Ectodermal cell (in vitro differentiated cells): ENCODE measurements at regions not wholly inside any gene's neighbourhood (a gene's known extent, or its start where the extent isn't known, plus 50 kb on each side); places are given as distances from the start of the nearest gene placed in this dataset.

Experiments used
- H3K27ac ChIP-seq: 2 replicates; pipeline ENCODE4 v1.7.0; 2013; ENCODE audit warnings: mild to moderate bottlenecking, low read depth, low read length; ENCODE audit not compliant: insufficient read depth, poor library complexity, severe bottlenecking
- H3K27me3 ChIP-seq: 2 replicates; pipeline ENCODE4 v1.7.0; 2013; ENCODE audit warnings: mild to moderate bottlenecking, low read length; ENCODE audit not compliant: insufficient read depth, control insufficient read depth, poor library complexity, severe bottlenecking
- H3K36me3 ChIP-seq: one replicate; pipeline ENCODE4 v1.7.0; 2013; ENCODE audit warnings: low read length; ENCODE audit not compliant: control insufficient read depth, insufficient read depth
- H3K4me1 ChIP-seq: one replicate; pipeline ENCODE4 v1.7.0; 2013; ENCODE audit warnings: low read length; ENCODE audit not compliant: control insufficient read depth, insufficient read depth
- H3K4me3 ChIP-seq: 2 replicates; pipeline ENCODE4 v1.7.0; 2013; ENCODE audit warnings: low read depth, low read length, control low read depth; ENCODE audit not compliant: insufficient read depth
- H3K9me3 ChIP-seq: 2 replicates; pipeline ENCODE4 v1.7.0; 2013; ENCODE audit warnings: mild to moderate bottlenecking, low read length, moderate library complexity; ENCODE audit not compliant: control insufficient read depth
- WGBS, 2 experiments: methylation state at CpG; one replicate each; pipeline ENCODE4 v1.1.7; 2013; ENCODE audit warnings: missing lambda C conversion rate in 2 of 2; 5-methylcytosine and 5-hydroxymethylcytosine counted together

DNA sequence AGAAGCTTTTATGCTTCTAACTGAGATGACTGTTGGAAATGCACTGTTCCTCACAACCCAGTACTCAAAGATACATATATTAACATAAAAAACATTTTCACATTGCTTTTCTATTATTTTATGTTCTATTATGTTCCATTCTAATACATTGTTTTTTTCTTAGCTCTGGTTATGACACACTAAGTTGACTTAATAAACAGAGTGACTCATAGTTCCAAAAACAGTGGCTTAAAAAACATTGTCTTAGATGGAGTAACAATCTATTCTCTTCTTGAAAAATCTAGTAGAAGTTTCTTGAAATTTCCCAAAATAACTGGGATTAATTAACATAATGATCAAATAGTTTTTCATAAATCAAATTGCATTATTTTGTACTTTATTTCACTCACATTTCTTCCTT lies 328.2 kb upstream of the LRATD1 start:
- no peaks in the 10 kb centered on the region for H3K4me1 ChIP-seq
- no peak overlapping the region for H3K4me3 ChIP-seq
- H3K27me3 ChIP-seq, result no peaks in the 10 kb centered on the region
- H3K9me3 ChIP-seq, result no peaks in the 10 kb centered on the region
- no peaks in the 10 kb centered on the region for H3K36me3 ChIP-seq
- no peak overlapping the region for H3K27ac ChIP-seq

DNA sequence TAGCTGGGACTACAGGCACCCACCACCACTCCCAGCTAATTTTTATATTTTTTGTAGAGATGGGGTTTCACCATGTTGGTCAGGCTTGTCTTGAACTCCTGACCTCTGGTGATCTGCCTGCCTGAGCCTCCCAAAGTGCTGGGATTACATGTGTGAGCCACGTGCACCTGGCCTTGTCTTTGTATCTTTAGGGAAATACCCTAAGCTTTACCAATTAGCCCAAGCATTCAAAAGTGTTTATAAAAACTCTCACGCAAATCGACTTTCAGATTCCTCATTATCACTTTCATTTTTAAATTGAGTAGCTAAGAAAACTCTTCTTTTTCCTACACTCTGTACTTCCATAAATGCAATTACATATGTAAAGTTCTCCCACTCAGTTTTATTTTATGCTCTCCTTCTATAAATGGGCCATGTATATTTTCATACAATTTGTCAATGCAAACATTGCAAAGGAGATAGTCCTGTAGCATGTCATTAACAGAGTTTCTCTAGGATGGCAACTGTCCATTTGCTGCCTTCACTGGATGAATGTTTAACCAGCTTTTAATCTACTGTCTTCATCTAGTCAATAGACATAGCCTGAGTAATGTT lies 326.2 kb upstream of the LRATD1 start:
- H3K27ac ChIP-seq, result no peak overlapping the region
- H3K9me3 ChIP-seq, result no peaks in the 10 kb centered on the region
- H3K4me1 ChIP-seq, result no peaks in the 10 kb centered on the region
- no peaks in the 10 kb centered on the region for H3K36me3 ChIP-seq
- H3K4me3 ChIP-seq, result no peak overlapping the region
- no peaks in the 10 kb centered on the region for H3K27me3 ChIP-seq
- WGBS, 2 experiments, result 92 to 94% methylated on average over 3 of the region's 3 CpGs

DNA sequence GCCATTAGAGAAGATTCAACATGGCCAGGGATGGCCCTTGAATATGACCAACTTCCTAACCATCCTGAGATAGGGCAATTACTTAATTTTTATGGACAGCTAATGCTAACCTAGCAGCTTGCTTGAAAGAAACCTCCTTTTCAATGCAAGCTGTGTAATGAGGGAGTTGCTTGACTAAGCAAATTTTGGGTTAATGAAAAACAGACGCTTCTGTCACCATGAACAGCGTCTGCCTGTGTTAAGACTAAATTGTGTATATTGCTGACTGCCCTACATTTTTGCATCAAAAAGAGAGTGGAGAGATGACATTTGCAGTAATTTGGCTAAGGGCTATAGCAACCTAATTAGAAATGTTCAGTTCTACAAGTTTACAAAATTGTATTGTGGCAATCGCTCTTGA lies 319.2 kb upstream of the LRATD1 start:
- no peaks in the 10 kb centered on the region for H3K9me3 ChIP-seq
- no peaks in the 10 kb centered on the region for H3K36me3 ChIP-seq
- no peaks in the 10 kb centered on the region for H3K4me1 ChIP-seq
- no peak overlapping the region for H3K27ac ChIP-seq
- no peaks in the 10 kb centered on the region for H3K27me3 ChIP-seq
- 95 to 96% methylated on average over 3 of the region's 3 CpGs for WGBS, 2 experiments
- no peak overlapping the region for H3K4me3 ChIP-seq

DNA sequence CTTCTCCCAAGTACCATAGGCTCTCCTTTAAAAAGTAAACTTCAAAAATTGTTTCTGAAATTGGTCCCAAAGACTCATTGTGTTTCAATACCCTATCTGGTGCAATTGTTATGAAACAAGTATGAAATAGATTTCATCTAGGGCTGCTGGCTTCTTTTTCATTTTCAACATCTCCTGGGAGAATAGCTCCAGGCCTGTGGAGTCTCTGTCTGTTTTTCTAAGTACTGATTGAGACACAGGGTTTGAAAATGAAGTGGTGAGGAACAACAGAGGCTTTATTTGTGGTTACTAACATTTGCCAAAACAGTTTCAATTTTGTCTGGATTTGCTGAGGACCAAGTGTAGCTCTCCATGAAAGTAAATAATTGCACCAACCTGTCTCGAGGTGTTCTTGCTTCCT lies 315.9 kb upstream of the LRATD1 start:
- WGBS, 2 experiments, result 87 to 90% methylated on average over 1 of the region's 1 CpG
- H3K4me1 ChIP-seq, result no peaks in the 10 kb centered on the region
- H3K36me3 ChIP-seq, result no peaks in the 10 kb centered on the region

DNA sequence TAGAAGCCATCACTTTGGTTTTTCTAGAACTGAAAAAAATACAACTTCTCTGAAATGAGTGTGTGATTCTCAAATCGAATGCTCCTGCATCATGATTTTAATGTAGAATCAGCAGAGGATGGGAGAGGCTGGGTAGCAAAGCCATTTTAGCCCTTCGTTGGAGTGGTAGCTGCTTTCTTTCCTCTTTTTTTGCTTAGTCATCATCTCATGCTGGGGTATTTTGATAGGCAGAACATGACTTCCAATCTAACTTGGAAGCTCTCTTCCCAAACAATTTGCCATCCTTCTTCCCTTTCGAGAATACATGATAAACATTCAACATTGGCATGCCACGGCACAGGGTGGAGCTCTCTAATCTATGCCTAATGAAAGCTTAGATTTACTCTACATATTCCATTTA lies 311.2 kb upstream of the LRATD1 start:
- Histone ChIP-seq H3K4me1 (no peaks in the 10 kb centered on the region), H3K4me3 (no peak overlapping the region), H3K9me3 (no peaks in the 10 kb centered on the region), H3K27ac (no peak overlapping the region), H3K36me3 (no peaks in the 10 kb centered on the region), H3K27me3 (no peaks in the 10 kb centered on the region)
- WGBS, 2 experiments, result 84 to 98% methylated on average over 4 of the region's 4 CpGs

More for the DNA sequence above, 315.9 kb upstream of the LRATD1 start:
- Histone ChIP-seq H3K9me3 (no peaks in the 10 kb centered on the region), H3K27me3 (no peaks in the 10 kb centered on the region), H3K27ac (no peak overlapping the region), H3K4me3 (no peak overlapping the region)

DNA sequence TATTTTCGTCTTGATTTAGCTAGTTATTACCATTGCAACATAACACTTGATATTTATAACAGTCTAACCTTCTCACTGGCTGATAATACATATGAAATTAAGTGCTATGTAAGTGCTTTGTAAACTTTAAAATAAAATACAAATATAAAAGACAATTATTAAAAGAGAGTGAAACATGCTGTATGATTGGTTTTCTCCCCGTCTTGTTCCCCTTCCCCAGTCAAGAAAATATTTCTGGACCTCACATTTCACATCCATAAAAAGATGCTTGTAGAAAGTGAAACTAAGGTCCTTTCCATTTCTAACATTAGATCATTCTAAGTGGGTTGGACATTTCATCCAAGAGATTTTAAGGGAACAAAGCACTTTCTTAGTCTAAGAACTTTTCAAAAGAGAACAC lies 310.2 kb upstream of the LRATD1 start:
- Histone ChIP-seq H3K36me3 (no peaks in the 10 kb centered on the region), H3K9me3 (no peaks in the 10 kb centered on the region), H3K4me1 (no peaks in the 10 kb centered on the region), H3K27ac (no peak overlapping the region), H3K27me3 (no peaks in the 10 kb centered on the region), H3K4me3 (no peak overlapping the region)
- 90% methylated on average over 1 of the region's 2 CpGs; no CpG with 5 or more reads in 1 of the 2 experiments for WGBS, 2 experiments

DNA sequence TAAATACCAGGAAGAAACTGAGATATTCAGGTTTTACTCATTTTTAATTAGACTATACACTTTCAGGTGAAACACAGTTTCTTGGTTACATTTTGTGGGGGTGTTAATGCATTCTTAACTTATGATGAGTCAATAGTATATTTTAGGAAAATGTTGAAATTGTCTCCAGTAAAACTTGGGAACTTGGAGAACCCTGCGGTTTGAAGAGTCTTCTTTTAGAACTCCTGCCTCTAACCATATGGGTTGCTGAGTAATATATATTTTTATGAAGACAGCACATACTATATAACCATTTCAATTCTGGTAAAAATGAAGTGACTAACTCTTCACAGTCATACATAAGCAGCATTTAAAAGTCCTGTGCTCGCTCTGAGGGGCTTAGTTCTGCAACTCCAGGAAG lies 308.2 kb upstream of the LRATD1 start:
- Histone ChIP-seq H3K36me3 (no peaks in the 10 kb centered on the region), H3K9me3 (no peaks in the 10 kb centered on the region), H3K27ac (no peak overlapping the region), H3K27me3 (no peaks in the 10 kb centered on the region), H3K4me1 (no peaks in the 10 kb centered on the region), H3K4me3 (no peak overlapping the region)
- 89 to 90% methylated on average over 2 of the region's 2 CpGs for WGBS, 2 experiments

DNA sequence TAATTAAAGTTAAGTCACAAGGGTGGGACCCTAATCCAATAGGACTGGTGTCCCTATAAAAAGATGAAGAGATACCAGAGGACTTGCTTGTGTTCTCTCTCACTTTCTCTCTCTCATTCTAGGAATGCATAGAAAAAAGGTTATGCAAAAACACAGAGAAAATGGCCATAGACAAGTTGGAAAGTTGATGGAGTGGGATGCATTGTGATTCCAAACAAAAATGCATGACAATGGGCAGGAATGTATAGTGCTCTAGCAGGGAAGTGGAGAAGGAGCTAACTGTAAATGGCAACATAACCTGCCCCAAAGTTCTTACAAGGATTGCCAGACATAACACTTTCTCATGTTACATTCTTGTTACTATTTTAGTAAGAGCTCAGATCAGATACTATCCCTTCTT lies 301.6 kb upstream of the LRATD1 start:
- H3K4me3 ChIP-seq, result no peak overlapping the region
- H3K4me1 ChIP-seq, result no peaks in the 10 kb centered on the region

DNA sequence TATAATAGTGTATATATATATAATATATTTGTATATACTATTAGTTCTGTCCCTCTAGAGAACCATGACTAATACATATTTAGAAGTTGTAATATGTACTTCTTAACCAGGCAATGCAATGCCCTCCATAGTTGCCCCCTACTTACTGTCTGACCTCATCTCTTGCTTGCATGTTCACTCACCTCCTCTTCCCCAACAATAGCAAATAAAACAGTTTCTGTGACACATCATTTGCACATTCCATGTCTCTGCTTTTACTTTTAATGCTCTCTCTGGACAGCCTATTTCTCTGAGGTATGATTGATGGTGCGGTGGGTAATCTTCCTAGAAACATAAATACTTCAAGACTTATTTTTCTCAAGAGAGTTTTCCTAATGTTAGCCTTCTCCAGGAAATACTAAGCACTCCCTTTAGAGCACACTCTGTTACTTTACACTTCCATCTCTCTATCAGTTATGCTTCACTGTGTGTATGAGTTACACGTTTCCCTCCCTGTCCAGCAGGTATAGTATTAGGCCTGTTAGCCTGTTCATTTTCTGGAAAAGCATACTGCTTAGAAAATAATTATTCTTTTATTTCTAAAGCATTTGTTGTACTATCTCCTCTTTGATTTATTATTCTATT lies 295.6 kb upstream of the LRATD1 start:
- 100% methylated on average over 1 of the region's 2 CpGs; no CpG with 5 or more reads in 1 of the 2 experiments for WGBS, 2 experiments
- Histone ChIP-seq H3K4me1 (no peaks in the 10 kb centered on the region), H3K36me3 (no peaks in the 10 kb centered on the region), H3K27me3 (no peaks in the 10 kb centered on the region), H3K27ac (no peak overlapping the region), H3K9me3 (no peaks in the 10 kb centered on the region), H3K4me3 (no peak overlapping the region)

More for the DNA sequence above, 301.6 kb upstream of the LRATD1 start:
- Histone ChIP-seq H3K9me3 (no peaks in the 10 kb centered on the region), H3K27ac (no peak overlapping the region), H3K36me3 (no peaks in the 10 kb centered on the region), H3K27me3 (no peaks in the 10 kb centered on the region)

DNA sequence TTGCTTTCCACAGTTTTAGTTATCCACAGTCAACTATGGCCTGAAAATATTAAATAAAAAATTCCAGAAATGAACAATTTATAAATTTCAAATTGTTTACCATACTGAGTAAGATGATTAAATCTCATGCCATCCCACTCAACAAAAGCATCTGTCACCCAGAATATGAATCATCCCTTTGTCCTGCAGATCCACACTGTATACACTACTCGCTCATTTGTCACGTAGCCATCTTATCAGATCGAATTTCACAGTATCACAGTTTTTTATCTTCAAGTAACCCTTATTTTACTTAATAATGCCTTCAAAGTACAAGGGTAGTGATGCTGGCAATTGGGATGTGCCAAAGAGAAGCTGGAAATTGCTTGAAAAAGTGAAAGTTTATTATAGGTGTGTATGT lies 291.8 kb upstream of the LRATD1 start:
- 90 to 96% methylated on average over 3 of the region's 3 CpGs for WGBS, 2 experiments
- no peaks in the 10 kb centered on the region for H3K4me1 ChIP-seq
- no peak overlapping the region for H3K27ac ChIP-seq
- no peaks in the 10 kb centered on the region for H3K9me3 ChIP-seq
- no peak overlapping the region for H3K4me3 ChIP-seq
- no peaks in the 10 kb centered on the region for H3K36me3 ChIP-seq
- H3K27me3 ChIP-seq, result no peaks in the 10 kb centered on the region
